ENCODE measurements at regions not wholly inside any gene's neighbourhood (a gene's known extent, or its start where the extent isn't known, plus 50 kb on each side); places are given as distances from the start of the nearest gene placed in this dataset.

DNA sequence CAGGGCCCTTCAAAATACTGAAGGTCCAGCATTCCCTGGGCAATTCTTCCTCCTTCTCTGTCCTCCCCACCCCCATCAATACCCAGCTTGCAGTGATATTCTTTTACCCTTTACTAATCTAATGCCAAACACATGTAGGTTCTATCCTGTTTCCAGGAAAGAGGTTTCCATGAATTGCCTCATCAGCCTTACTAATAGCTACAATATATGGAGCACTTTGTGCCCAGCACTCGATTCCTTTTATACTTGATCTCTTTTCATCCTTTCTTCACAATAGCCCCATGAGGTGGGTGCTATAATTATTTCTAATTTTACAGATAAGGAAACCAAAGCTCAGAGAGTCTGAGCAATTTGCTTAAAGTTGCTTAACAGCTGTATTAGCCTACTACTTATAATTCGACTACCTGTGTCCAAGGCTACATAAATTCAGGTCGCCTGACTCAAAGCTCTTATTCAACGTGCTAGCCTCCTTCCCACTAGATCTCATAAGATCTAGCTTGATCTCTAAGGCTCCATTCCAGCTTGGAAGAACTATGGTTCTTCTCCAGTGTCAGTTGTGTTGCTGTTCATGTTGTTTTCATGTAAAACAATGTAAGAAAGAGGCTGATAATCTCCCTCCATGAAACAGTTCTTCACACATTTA lies 229.6 kb upstream of the PGRMC2 start:
- TF ChIP-seq, protein P1, sequence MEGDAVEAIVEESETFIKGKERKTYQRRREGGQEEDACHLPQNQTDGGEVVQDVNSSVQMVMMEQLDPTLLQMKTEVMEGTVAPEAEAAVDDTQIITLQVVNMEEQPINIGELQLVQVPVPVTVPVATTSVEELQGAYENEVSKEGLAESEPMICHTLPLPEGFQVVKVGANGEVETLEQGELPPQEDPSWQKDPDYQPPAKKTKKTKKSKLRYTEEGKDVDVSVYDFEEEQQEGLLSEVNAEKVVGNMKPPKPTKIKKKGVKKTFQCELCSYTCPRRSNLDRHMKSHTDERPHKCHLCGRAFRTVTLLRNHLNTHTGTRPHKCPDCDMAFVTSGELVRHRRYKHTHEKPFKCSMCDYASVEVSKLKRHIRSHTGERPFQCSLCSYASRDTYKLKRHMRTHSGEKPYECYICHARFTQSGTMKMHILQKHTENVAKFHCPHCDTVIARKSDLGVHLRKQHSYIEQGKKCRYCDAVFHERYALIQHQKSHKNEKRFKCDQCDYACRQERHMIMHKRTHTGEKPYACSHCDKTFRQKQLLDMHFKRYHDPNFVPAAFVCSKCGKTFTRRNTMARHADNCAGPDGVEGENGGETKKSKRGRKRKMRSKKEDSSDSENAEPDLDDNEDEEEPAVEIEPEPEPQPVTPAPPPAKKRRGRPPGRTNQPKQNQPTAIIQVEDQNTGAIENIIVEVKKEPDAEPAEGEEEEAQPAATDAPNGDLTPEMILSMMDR (IDR thresholded peaks at IDR 0.05; ENCODE audit: low read depth, low read length): no peak
- DNase-seq (ENCODE audit: extremely low read depth, low read depth): peak; percentile 71

DNA sequence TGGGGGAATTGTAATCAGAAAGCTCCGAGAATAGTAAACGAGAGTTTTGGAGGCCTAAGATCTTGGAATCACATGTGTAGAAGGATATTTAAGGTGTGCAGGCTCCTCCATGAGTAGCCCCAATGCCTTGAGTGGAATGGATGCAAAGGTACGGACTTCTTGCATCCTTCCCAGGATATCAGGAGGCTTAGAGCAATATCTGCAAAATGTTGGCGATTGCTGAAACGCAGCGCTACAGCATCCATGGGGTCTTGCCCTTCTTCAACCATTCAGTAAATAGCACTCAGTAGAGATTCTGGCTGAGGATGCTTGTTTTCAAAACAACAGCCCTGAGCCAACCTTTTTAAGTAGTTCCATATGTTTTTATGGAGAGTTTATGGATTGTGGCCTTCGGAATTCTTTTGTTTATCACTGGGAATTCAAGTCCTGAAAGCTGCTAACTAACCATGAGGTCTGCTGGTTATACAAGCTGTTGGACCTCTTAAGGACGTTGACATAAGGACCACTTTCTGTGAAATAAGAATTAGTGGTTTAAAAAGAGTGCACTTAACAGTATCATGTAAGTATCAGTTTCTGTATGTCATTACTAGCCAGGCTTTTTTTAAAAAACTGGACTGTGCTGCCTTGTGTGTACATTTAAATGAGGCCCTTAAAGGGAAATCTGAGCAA lies 228.8 kb upstream of the PGRMC2 start:
- peak; percentile 95 for DNase-seq (ENCODE audit: extremely low read depth, low read depth)
- TF ChIP-seq, protein P1 (IDR thresholded peaks at IDR 0.05; ENCODE audit: low read depth, low read length): no peak

DNA sequence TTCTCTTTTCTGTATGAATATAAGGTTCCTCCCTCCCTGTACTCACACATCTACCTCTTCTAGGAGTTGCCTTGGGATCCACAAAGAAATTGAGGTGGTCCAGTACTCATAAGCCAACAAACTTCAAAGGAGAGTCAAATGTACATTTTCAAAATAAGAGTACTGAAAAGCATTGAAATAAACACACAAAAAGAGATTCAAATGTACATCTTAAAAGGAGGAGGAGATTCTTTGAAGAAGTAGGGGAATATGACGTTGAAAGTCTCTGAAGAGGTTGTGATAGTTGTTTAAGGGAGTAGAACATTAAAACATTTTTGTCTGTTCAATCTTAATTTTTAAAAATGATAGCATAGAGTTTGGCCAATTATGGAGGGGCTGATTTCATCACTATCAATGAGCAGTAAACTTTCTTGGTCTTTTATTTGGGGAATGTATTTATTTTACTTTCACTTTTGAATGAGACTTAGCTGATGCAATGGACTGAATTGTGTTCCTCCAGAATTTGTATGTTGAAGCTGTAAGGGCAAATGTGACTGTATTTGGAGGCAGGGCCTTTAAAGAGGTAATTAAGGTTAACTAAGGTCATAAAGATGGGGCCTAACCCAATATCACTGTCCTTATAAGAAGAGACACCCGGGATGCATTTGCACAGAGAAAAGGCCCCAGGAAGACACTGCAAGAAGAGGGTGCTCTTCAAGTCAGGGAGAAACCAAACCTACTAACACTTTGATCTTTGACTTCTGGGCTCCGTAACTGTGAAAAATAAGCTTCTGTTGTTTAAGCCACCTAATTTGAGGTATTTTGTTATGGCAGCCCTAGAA lies 226.3 kb upstream of the PGRMC2 start:
- DNase-seq (ENCODE audit: extremely low read depth, low read depth): peak; percentile 20
- TF ChIP-seq, protein P1 (IDR thresholded peaks at IDR 0.05; ENCODE audit: low read depth, low read length): no peak

DNA sequence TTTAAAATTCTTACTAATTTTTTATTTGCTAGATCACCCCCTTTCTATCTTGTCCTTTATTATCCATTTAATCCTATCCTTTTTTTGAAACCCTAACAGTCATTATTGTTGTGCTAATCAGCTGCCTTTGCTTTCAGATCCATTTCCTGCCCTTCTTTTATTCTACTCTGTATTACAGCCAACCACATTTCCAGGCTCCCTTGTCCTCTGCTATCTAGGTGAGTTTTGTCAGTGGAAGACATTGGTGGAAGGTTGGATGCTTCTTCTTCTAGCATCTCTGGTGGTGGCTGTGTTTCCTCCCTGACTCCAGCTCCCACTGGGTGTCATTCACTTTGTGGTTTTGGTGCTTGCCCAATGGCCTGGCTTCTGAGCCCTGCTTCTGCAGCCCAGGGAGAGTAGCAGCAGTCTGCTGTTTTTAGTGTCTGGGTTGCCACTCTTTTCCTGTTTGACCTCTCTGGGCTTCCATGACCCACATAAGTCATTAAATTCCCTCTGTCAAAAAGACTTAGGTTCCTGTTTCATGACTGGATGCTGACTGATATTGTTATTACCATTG lies 225.2 kb upstream of the PGRMC2 start:
- TF ChIP-seq, protein P1 (IDR thresholded peaks at IDR 0.05; ENCODE audit: low read depth, low read length): no peak
- DNase-seq (ENCODE audit: extremely low read depth, low read depth): no peak

DNA sequence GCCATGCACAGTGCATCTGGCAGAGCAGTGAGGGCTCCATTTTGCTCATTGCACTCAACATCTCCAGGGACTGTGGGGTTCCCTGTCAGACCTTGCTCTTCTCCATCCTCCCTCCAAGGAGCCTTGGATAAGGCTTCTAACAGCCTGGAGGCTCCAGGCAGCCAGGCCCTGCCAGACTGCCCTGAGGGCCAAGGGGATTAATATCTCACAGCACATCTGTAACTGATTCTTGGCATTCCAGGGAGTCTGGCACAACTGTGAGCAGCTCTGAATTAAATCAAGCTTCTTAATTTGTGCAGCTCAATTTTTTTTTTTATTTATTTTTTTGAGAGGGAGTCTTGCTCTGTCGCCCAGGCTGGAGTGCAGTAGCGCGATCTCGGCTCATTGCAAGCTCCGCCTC lies 224.5 kb upstream of the PGRMC2 start:
- peak; percentile 57 for DNase-seq (ENCODE audit: extremely low read depth, low read depth)
- TF ChIP-seq, protein P1 (IDR thresholded peaks at IDR 0.05; ENCODE audit: low read depth, low read length): no peak

DNA sequence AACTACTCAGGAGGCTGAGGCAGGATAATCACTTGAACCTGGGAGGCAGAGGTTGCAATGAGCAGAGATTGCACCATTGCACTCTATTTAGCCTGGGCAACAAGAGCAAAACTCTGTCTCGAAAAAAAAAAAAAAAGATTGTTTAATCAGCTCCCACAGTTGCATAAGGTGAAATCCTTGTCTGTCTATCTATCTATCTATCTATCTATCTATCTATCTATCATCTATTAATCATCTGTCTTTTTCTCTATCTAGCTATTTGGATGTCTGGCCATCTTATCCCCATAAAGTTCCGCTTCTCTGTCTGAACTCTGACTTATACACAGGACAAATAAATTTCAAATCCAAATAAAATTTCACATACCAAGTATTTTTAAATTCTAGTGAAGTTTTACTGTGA lies 223.2 kb upstream of the PGRMC2 start:
- no peak for DNase-seq (ENCODE audit: extremely low read depth, low read depth)
- TF ChIP-seq, protein P1 (IDR thresholded peaks at IDR 0.05; ENCODE audit: low read depth, low read length): no peak

Data from AG09319 (cell line).